ENCODE measurements at regions not wholly inside any gene's neighbourhood (a gene's known extent, or its start where the extent isn't known, plus 50 kb on each side); places are given as distances from the start of the nearest gene placed in this dataset.
"Not testable (repeated sequence)": the region's sequence is repeated elsewhere in the genome, so short reads cannot be mapped to it uniquely, and the experiment has no call there.

GRCh38 chr10:45555795-45556194 lies 116.8 kb downstream of the ZFAND4 start:
- DNase-seq (ENCODE audit: low spot score in 2 of 2, unreplicated experiment in 2 of 2), result no peak
- Mint-ChIP-seq H3K9me3 (peaks cover 9% of the 10 kb centered on the region), H3K27ac (no peak overlapping the region), H3K4me1 (peaks cover 9% of the 10 kb centered on the region), H3K27me3 (ENCODE audit: low read depth) (no peaks in the 10 kb centered on the region), H3K4me3 (no peak overlapping the region), H3K36me3 (peaks cover 11% of the 10 kb centered on the region)
- no peak for TF ChIP-seq CTCF (IDR thresholded peaks at IDR 0.05; ENCODE audit: unreplicated experiment)

GRCh38 chr10:45555332-45555731 lies 117.2 kb downstream of the ZFAND4 start:
- H3K27me3 Mint-ChIP-seq (ENCODE audit: low read depth); H3K9me3 Mint-ChIP-seq; H3K27ac Mint-ChIP-seq; H3K36me3 Mint-ChIP-seq; H3K4me3 Mint-ChIP-seq; DNase-seq (ENCODE audit: low spot score in 2 of 2, unreplicated experiment in 2 of 2); H3K4me1 Mint-ChIP-seq: not testable (repeated sequence)

GRCh38 chr10:45553613-45554012 lies 119.0 kb downstream of the ZFAND4 start:
- H3K4me1 Mint-ChIP-seq, result peaks cover 9% of the 10 kb centered on the region
- no peak overlapping the region for H3K4me3 Mint-ChIP-seq
- no peak overlapping the region for H3K27ac Mint-ChIP-seq
- H3K9me3 Mint-ChIP-seq, result no peaks in the 10 kb centered on the region
- TF ChIP-seq CTCF (IDR thresholded peaks at IDR 0.05; ENCODE audit: unreplicated experiment), result no peak
- H3K27me3 Mint-ChIP-seq (ENCODE audit: low read depth), result no peaks in the 10 kb centered on the region
- no peak for DNase-seq (ENCODE audit: low spot score in 2 of 2, unreplicated experiment in 2 of 2)
- no peaks in the 10 kb centered on the region for H3K36me3 Mint-ChIP-seq

GRCh38 chr10:45553155-45553554 lies 119.4 kb downstream of the ZFAND4 start:
- Mint-ChIP-seq H3K27ac (no peak overlapping the region), H3K4me1 (peaks cover 9% of the 10 kb centered on the region), H3K9me3 (no peaks in the 10 kb centered on the region), H3K36me3 (no peaks in the 10 kb centered on the region), H3K4me3 (no peak overlapping the region), H3K27me3 (ENCODE audit: low read depth) (no peaks in the 10 kb centered on the region)
- DNase-seq (ENCODE audit: low spot score in 2 of 2, unreplicated experiment in 2 of 2), result no peak
- no peak for TF ChIP-seq CTCF (IDR thresholded peaks at IDR 0.05; ENCODE audit: unreplicated experiment)

GRCh38 chr10:45552476-45552875 lies 120.1 kb downstream of the ZFAND4 start:
- no peak overlapping the region for H3K4me3 Mint-ChIP-seq
- H3K27me3 Mint-ChIP-seq (ENCODE audit: low read depth), result no peaks in the 10 kb centered on the region
- no peak overlapping the region for H3K27ac Mint-ChIP-seq
- no peaks in the 10 kb centered on the region for H3K36me3 Mint-ChIP-seq
- no peaks in the 10 kb centered on the region for H3K9me3 Mint-ChIP-seq
- no peak for TF ChIP-seq CTCF (IDR thresholded peaks at IDR 0.05; ENCODE audit: unreplicated experiment)
- no peak for DNase-seq (ENCODE audit: low spot score in 2 of 2, unreplicated experiment in 2 of 2)
- peaks cover 9% of the 10 kb centered on the region for H3K4me1 Mint-ChIP-seq

- Mint-ChIP-seq H3K27ac (no peak overlapping the region), H3K4me3 (no peak overlapping the region), H3K27me3 (ENCODE audit: low read depth) (no peaks in the 10 kb centered on the region), H3K9me3 (no peaks in the 10 kb centered on the region), H3K4me1 (peaks cover 5% of the 10 kb centered on the region), H3K36me3 (no peaks in the 10 kb centered on the region)
- no peak for DNase-seq (ENCODE audit: low spot score in 2 of 2, unreplicated experiment in 2 of 2)
- no peak for TF ChIP-seq CTCF (IDR thresholded peaks at IDR 0.05; ENCODE audit: unreplicated experiment)
Observed at GRCh38 chr10:45550903-45551786, 121.4 kb downstream of the ZFAND4 start.
